NCI-H510A (cell line): ENCODE measurements at regions not wholly inside any gene's neighbourhood (a gene's known extent, or its start where the extent isn't known, plus 50 kb on each side); places are given as distances from the start of the nearest gene placed in this dataset.

Experiments
- DNase-seq: peaks from one replicate; lab custom pipeline; 2025; lab: John Stamatoyannopoulos, UW

- DNase-seq, result no peak
Measured at GRCh38 chr12:90078344-90078743, 369.7 kb upstream of the ATP2B1 start.

- no peak for DNase-seq
Measured at GRCh38 chr12:90077756-90078155, 369.1 kb upstream of the ATP2B1 start.

- DNase-seq, result no peak
Measured at GRCh38 chr12:90076851-90077319, 368.2 kb upstream of the ATP2B1 start.

GRCh38 chr12:90075685-90076084 is 367.0 kb upstream of the ATP2B1 start:
- DNase-seq, result no peak

GRCh38 chr12:90074086-90074485 is 365.4 kb upstream of the ATP2B1 start:
- no peak for DNase-seq

- DNase-seq, result no peak
Measured at GRCh38 chr12:90071996-90072395, 363.4 kb upstream of the ATP2B1 start.

GRCh38 chr12:90069711-90070110 is 361.1 kb upstream of the ATP2B1 start:
- DNase-seq, result no peak

- DNase-seq, result no peak
Measured at GRCh38 chr12:90067791-90068190, 359.2 kb upstream of the ATP2B1 start.

- DNase-seq, result no peak
Measured at GRCh38 chr12:90064852-90065801, 356.5 kb upstream of the ATP2B1 start.

- no peak for DNase-seq
Measured at GRCh38 chr12:90062799-90063198, 354.2 kb upstream of the ATP2B1 start.

- DNase-seq, result no peak
Measured at GRCh38 chr12:90061809-90062208, 353.2 kb upstream of the ATP2B1 start.

GRCh38 chr12:90060031-90060430 is 351.4 kb upstream of the ATP2B1 start:
- no peak for DNase-seq

GRCh38 chr12:90058704-90059103 is 350.1 kb upstream of the ATP2B1 start:
- no peak for DNase-seq

GRCh38 chr12:90055071-90055470 is 346.4 kb upstream of the ATP2B1 start:
- DNase-seq, result no peak

- no peak for DNase-seq
Measured at GRCh38 chr12:90048918-90049317, 340.3 kb upstream of the ATP2B1 start.

- DNase-seq, result no peak
Measured at GRCh38 chr12:90045559-90045958, 336.9 kb upstream of the ATP2B1 start.

GRCh38 chr12:90044069-90044468 is 335.4 kb upstream of the ATP2B1 start:
- no peak for DNase-seq

- DNase-seq, result no peak
Measured at GRCh38 chr12:90042920-90043641, 334.4 kb upstream of the ATP2B1 start.

- DNase-seq, result no peak
Measured at GRCh38 chr12:90038289-90038688, 329.7 kb upstream of the ATP2B1 start.

GRCh38 chr12:90037740-90038139 is 329.1 kb upstream of the ATP2B1 start:
- DNase-seq, result no peak

GRCh38 chr12:90036637-90037036 is 328.0 kb upstream of the ATP2B1 start:
- no peak for DNase-seq

GRCh38 chr12:90030726-90031125 is 322.1 kb upstream of the ATP2B1 start:
- DNase-seq, result no peak

- no peak for DNase-seq
Measured at GRCh38 chr12:90029317-90029716, 320.7 kb upstream of the ATP2B1 start.
